AG09319 (cell line): ENCODE measurements at regions not wholly inside any gene's neighbourhood (a gene's known extent, or its start where the extent isn't known, plus 50 kb on each side); places are given as distances from the start of the nearest gene placed in this dataset.

ENCODE experiments used
- DNase-seq: peaks from one replicate; pipeline ENCODE4 v3.0.0-alpha.2; 2010; ENCODE audit warnings: low read depth; ENCODE audit errors: extremely low read depth
- CTCF ChIP-seq: IDR thresholded peaks from 2 replicates; pipeline ENCODE4 v1.5.1; 2011; ENCODE audit warnings: low read depth, mild to moderate bottlenecking, inconsistent platforms, low read length, moderate library complexity

- no peak for TF ChIP-seq CTCF
- DNase-seq = no peak
Measured at GRCh38 chr3:73298243-73299183, 237.1 kb downstream of the EBLN2 start.

GRCh38 chr3:73299184-73299691 is 237.8 kb downstream of the EBLN2 start:
- TF ChIP-seq CTCF = no peak
- no peak for DNase-seq

- no peak for TF ChIP-seq CTCF
- no peak for DNase-seq
Measured at GRCh38 chr3:73314151-73314951, 252.9 kb downstream of the EBLN2 start.

GRCh38 chr3:73315706-73316105 is 254.2 kb downstream of the EBLN2 start:
- TF ChIP-seq CTCF = no peak
- DNase-seq = no peak

GRCh38 chr3:73319179-73319769 is 257.8 kb downstream of the EBLN2 start:
- TF ChIP-seq CTCF = no peak
- DNase-seq = no peak

GRCh38 chr3:73321286-73321999 is 260.0 kb downstream of the EBLN2 start:
- DNase-seq = no peak
- no peak for TF ChIP-seq CTCF
